A549 (cell line): ENCODE measurements at regions not wholly inside any gene's neighbourhood (a gene's known extent, or its start where the extent isn't known, plus 50 kb on each side); places are given as distances from the start of the nearest gene placed in this dataset.

Experiments
- ATAC-seq, 2 experiments: fragments of 200-7000 bp in 1 of 2; fragments of >200 bp in 1 of 2; cut with Nextera tagmentation in 1 of 2; cut with Tn5 transposase in 1 of 2; 3 replicates each; pipeline versions ENCODE4 v1.8.0 to v1.9.1; 2018 to 2020; ENCODE audit warnings: mild to moderate bottlenecking in 1 of 2, moderate library complexity in 1 of 2
- CTCF ChIA-PET: fragments of 300-600 bp; sonication (Branson Sonifier 250); formaldehyde crosslinking; extraction: SDS; loops from one replicate; lab custom pipeline; 2021; ENCODE audit warnings: antibody characterized with exemption, inconsistent platforms; lab: Yijun Ruan, JAX
- POLR2A ChIA-PET: fragments of 350-600 bp; formaldehyde crosslinking; extraction: SDS; loops from one replicate; lab custom pipeline; 2021; ENCODE audit warnings: antibody characterized with exemption, inconsistent platforms; lab: Yijun Ruan, JAX
- DNase-seq, 2 experiments: peaks; one replicate each; pipeline versions ENCODE4 v3.0.0 to v3.0.0-alpha.2; 2011 to 2016; ENCODE audit warnings: low read depth in 1 of 2, low spot score in 1 of 2
- FAIRE-seq: peaks from 2 replicates; lab custom pipeline; 2011; peaks lifted over from hg19 to GRCh38; lab: Jason Lieb, UNC
- H3K27ac ChIP-seq, 2 experiments: fragments of >200 bp; sonication (Bioruptor Twin); formaldehyde crosslinking; 3 replicates each; pipeline ENCODE4 v1.5.1; 2016 to 2017
- H3K4me1 ChIP-seq: fragments of >200 bp; sonication (Bioruptor Twin); formaldehyde crosslinking; 3 replicates; pipeline ENCODE4 v1.6.1; 2016
- H3K4me2 ChIP-seq: fragments of >200 bp; sonication (Bioruptor Twin); formaldehyde crosslinking; 3 replicates; pipeline ENCODE4 v1.6.1; 2016
- H3K4me3 ChIP-seq: fragments of >200 bp; sonication (Bioruptor Twin); formaldehyde crosslinking; 3 replicates; pipeline ENCODE4 v1.5.1; 2016
- H3K9me3 ChIP-seq: fragments of >200 bp; sonication (Bioruptor Twin); formaldehyde crosslinking; 3 replicates; pipeline ENCODE4 v1.6.1; 2016
- BCL3 ChIP-seq: fragments of >200 bp; sonication (Bioruptor Twin); formaldehyde crosslinking; IDR thresholded peaks from 3 replicates; pipeline ENCODE4 v1.6.1; 2016
- CEBPB ChIP-seq, 2 experiments: fragments of >200 bp in 1 of 2; sonication (Bioruptor Twin) in 1 of 2; formaldehyde crosslinking in 1 of 2; IDR thresholded peaks; 2 replicates each; pipeline ENCODE4 v1.6.1; 2012 to 2016
- CHD2 ChIP-seq: fragments of 150-350 bp; IDR thresholded peaks from 2 replicates; pipeline ENCODE4 v1.6.1; 2014; ENCODE audit warnings: low read length; ENCODE audit not compliant: partially characterized antibody
- CTCF ChIP-seq: fragments of >200 bp; sonication (Bioruptor Twin); formaldehyde crosslinking; IDR thresholded peaks from 3 replicates; pipeline ENCODE4 v1.5.1; 2016
- EHF ChIP-seq: fragments of 250-450 bp; sonication (Bioruptor Pico); IDR thresholded peaks from 2 replicates; pipeline ENCODE4 v1.5.0; 2020; ENCODE audit warnings: mild to moderate bottlenecking
- EHMT2 ChIP-seq: fragments of 200-600 bp; sonication (generic); IDR thresholded peaks from 2 replicates; pipeline ENCODE4 v1.6.1; 2016; ENCODE audit warnings: antibody characterized with exemption, low read depth, mild to moderate bottlenecking, moderate library complexity
- EP300 ChIP-seq, 2 experiments: fragments of >200 bp; sonication (Bioruptor Twin); formaldehyde crosslinking; IDR thresholded peaks; 2 replicates in 1 of 2; 3 replicates in 1 of 2; pipeline ENCODE4 v1.6.1; 2016 to 2017
- FOSL2 ChIP-seq, 2 experiments: fragments of 450-650 bp in 1 of 2; fragments of >200 bp in 1 of 2; sonication (Bioruptor Twin) in 1 of 2; formaldehyde crosslinking; IDR thresholded peaks; 2 replicates each; pipeline versions ENCODE4 v1.5.0 to v1.6.1; 2016 to 2020; ENCODE audit warnings: mild to moderate bottlenecking in 1 of 2, moderate library complexity in 1 of 2
- GATA3 ChIP-seq: IDR thresholded peaks from 2 replicates; pipeline ENCODE4 v1.6.1; 2012; ENCODE audit warnings: borderline replicate concordance
- HOXA7 ChIP-seq: fragments of 250-450 bp; sonication (Bioruptor Pico); IDR thresholded peaks from 2 replicates; pipeline ENCODE4 v1.5.0; 2020; ENCODE audit warnings: mild to moderate bottlenecking, moderate library complexity
- JUN ChIP-seq, 2 experiments: fragments of >200 bp; sonication (Bioruptor Twin); formaldehyde crosslinking; IDR thresholded peaks; 2 replicates in 1 of 2; 3 replicates in 1 of 2; pipeline ENCODE4 v1.6.1; 2016 to 2017
- MAFK ChIP-seq: fragments of 450-650 bp; IDR thresholded peaks from 2 replicates; pipeline ENCODE4 v1.6.1; 2014; ENCODE audit not compliant: partially characterized antibody
- MAX ChIP-seq: IDR thresholded peaks from 2 replicates; pipeline ENCODE4 v1.6.1; 2012
- NPAS2 ChIP-seq: fragments of 250-450 bp; sonication (Bioruptor Pico); IDR thresholded peaks from 2 replicates; pipeline ENCODE4 v1.8.0; 2022; ENCODE audit warnings: mild to moderate bottlenecking, moderate library complexity, borderline replicate concordance
- PHF8 ChIP-seq: fragments of 200-600 bp; sonication (generic); IDR thresholded peaks from 2 replicates; pipeline ENCODE4 v1.6.1; 2016; ENCODE audit warnings: low read depth, mild to moderate bottlenecking, antibody characterized with exemption, moderate library complexity, borderline replicate concordance
- REST ChIP-seq: fragments of 200-600 bp; sonication (generic); IDR thresholded peaks from 2 replicates; pipeline ENCODE4 v1.6.1; 2016; ENCODE audit warnings: antibody characterized with exemption, mild to moderate bottlenecking, moderate library complexity
- RNF2 ChIP-seq: fragments of 200-600 bp; sonication (generic); IDR thresholded peaks from 2 replicates; pipeline ENCODE4 v1.6.1; 2016; ENCODE audit warnings: low read depth, mild to moderate bottlenecking, antibody characterized with exemption, moderate library complexity, borderline replicate concordance
- SMC3 ChIP-seq: fragments of >200 bp; sonication (Bioruptor Twin); formaldehyde crosslinking; IDR thresholded peaks from 3 replicates; pipeline ENCODE4 v1.6.1; 2018; ENCODE audit warnings: inconsistent platforms
- SREBF2 ChIP-seq: fragments of 450-650 bp; IDR thresholded peaks from 2 replicates; pipeline ENCODE4 v1.6.1; 2014; ENCODE audit warnings: mild to moderate bottlenecking, moderate library complexity
- USF2 ChIP-seq: fragments of 450-650 bp; IDR thresholded peaks from 2 replicates; pipeline ENCODE4 v1.6.1; 2014; ENCODE audit warnings: antibody characterized with exemption
- ZNF302 ChIP-seq: fragments of 250-450 bp; sonication (Bioruptor Pico); IDR thresholded peaks from 2 replicates; pipeline ENCODE4 v1.9.0; 2021; ENCODE audit warnings: inconsistent platforms, mild to moderate bottlenecking, moderate library complexity
- WGBS: methylation state at CpG from one replicate; pipeline ENCODE4 v1.1.6; 2017; ENCODE audit errors: missing lambda C conversion rate; 5-methylcytosine and 5-hydroxymethylcytosine counted together

- no peak for FAIRE-seq
- CTCF ChIA-PET, result interaction anchor here (0.9 kb wide), 1 partner anchor 15 kb away, joined by 3 read pairs; no protein-coding TSS in a partner anchor
- WGBS, result 20% methylated on average over 11 of the region's 11 CpGs
- TF ChIP-seq FOSL2 (IDR thresholded peaks at IDR 0.05) (no peak), FOSL2 (CRISPR knock-in tag; IDR thresholded peaks at IDR 0.05) (no peak), BCL3 (no peak), RNF2 (no peak), NPAS2 (CRISPR knock-in tag) (no peak), SREBF2 (no peak), GATA3 (no peak), HOXA7 (CRISPR knock-in tag) (no peak), JUN (IDR thresholded peaks at IDR 0.05) (no peak), MAX (no peak), EHMT2 (no peak), CEBPB (IDR thresholded peaks at IDR 0.05) (no peak), USF2 (no peak), ZNF302 (CRISPR knock-in tag) (no peak), PHF8 (no peak), CTCF (no peak), CHD2 (no peak), EP300 (IDR thresholded peaks at IDR 0.05) (no peak)
- Histone ChIP-seq H3K4me3 (no peak overlapping the region), H3K4me2 (no peak overlapping the region), H3K4me1 (no peaks in the 10 kb centered on the region), H3K27ac (no peak overlapping the region), H3K9me3 (no peaks in the 10 kb centered on the region)
- no peak for ATAC-seq
- no peak for DNase-seq
- POLR2A ChIA-PET, result no interaction called here
Measured at GRCh38 chr21:17673261-17674020, 60.7 kb upstream of the BTG3 start.

GRCh38 chr21:17671733-17672132 is 59.0 kb upstream of the BTG3 start:
- Histone ChIP-seq H3K27ac (no peak overlapping the region), H3K9me3 (no peaks in the 10 kb centered on the region), H3K4me1 (no peaks in the 10 kb centered on the region), H3K4me3 (no peak overlapping the region), H3K4me2 (no peak overlapping the region)
- WGBS, result 45% methylated on average over 4 of the region's 4 CpGs
- no peak for ATAC-seq
- ChIA-PET POLR2A (no interaction called here), CTCF (interaction anchor here (1.3 kb wide), 1 partner anchor 233 kb away, joined by 3 read pairs; no protein-coding TSS in a partner anchor)
- no peak for TF ChIP-seq EHF (CRISPR knock-in tag)
- FAIRE-seq, result no peak
- no peak for DNase-seq

GRCh38 chr21:17668479-17669140 is 55.9 kb upstream of the BTG3 start:
- no peaks in the 10 kb centered on the region for H3K4me1 ChIP-seq
- H3K4me2 ChIP-seq, result no peak overlapping the region
- DNase-seq (no peak), ATAC-seq (no peak), FAIRE-seq (no peak)
- no peaks in the 10 kb centered on the region for H3K9me3 ChIP-seq
- no peak overlapping the region for H3K27ac ChIP-seq
- 86% methylated on average over 5 of the region's 5 CpGs for WGBS
- no peak overlapping the region for H3K4me3 ChIP-seq
- CTCF ChIA-PET, result no interaction called here
- POLR2A ChIA-PET, result no interaction called here
- TF ChIP-seq NPAS2 (CRISPR knock-in tag) (no peak), SMC3 (no peak), MAFK (no peak), BCL3 (no peak), EHF (CRISPR knock-in tag) (no peak), RNF2 (no peak), REST (no peak)
